Stimulated activated CD4-positive, alpha-beta T cell treated with anti-CD3 and anti-CD28 coated beads, TNF-alpha, amount 100 ng/mL, for 24 hours (primary cell): ENCODE measurements at regions not wholly inside any gene's neighbourhood (a gene's known extent, or its start where the extent isn't known, plus 50 kb on each side); places are given as distances from the start of the nearest gene placed in this dataset.
A peak's percentile ranks its signal among the peaks of the same experiment; 100 is the strongest.

Source experiments
- DNase-seq, 3 experiments: peaks; one replicate each; pipeline ENCODE4 v3.0.0-alpha.2; 2020; ENCODE audit warnings: low read depth in 3 of 3

DNA sequence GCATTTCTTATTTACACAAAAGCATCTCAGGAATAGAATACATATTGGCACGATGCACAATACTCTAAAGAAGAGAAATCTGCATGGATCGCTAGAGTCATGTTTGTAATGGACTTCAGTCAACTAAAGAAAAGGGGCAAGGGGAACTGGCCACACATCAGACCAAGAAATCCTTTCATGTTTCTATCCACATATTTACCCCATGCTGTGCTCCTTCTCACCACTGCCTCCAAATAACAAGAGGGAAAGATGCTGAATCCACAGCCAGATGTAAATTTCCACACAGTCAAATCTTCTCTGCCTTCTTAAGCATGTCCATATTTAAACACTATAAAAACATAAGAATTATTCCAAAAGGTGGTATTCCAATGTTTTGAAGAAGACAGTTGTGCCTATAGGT lies 67.6 kb downstream of the COX18 start:
- no peak for DNase-seq

DNA sequence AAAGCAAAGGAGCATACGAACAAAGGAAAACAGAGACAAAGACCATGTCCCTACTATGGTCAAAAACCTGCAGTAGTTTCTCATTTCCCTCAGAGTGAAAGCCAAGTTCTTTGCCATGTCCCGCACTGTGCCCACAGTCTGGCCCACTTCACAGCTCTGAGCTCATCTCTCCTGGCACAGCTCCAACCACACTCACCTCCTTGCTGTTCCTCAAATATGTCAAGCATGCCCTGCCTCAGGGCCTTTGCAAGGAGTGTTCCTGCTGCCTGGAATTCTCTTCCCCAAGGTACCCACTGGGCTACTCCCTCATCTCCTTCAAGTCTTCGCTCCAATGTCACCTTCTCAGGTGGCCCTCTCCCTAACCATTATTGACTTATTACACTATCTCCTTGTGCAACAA lies 72.1 kb downstream of the COX18 start:
- no peak for DNase-seq

DNA sequence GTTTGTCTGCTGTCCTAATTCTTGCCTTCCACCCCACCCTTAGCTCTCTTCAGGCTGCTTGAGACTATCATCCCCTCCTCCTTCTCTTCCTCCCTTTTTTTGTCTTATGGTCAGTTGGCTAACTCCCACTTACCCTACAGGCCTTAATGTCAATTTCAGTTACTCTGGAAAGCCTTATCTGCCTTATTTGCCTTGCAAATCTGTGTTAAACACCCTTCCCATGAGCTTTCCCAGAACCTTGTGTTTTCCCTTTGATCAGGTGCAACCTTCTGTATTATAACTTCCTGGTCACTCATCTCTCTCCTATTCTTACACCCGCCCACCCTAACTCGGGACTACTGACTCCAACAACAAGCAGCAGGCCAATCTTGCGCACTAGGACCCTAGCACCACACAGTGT lies 74.8 kb downstream of the COX18 start:
- no peak for DNase-seq

GRCh38 chr4:72993876-72994275 lies 75.6 kb downstream of the COX18 start:
- DNase-seq, result no peak

DNA sequence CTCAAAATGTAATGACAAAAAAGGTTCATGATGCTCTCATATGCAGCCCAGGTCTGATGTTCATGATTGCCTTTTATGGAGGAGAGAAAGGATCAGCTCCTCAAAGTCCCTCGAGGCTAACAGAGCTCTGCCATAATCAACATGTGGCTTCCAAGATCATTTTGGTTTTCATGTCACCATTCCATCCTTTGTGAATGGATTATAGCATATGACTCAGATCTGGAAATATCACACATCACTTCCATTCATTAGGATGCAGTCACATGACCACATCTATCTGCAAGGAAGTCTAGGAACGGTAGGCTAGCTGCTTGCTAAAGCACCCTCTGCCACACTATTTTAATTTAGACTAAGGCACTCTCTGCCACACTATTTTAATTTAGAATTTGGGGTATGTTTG lies 77.6 kb downstream of the COX18 start:
- no peak for DNase-seq

GRCh38 chr4:72987741-72988729 lies 81.5 kb downstream of the COX18 start:
- DNase-seq, result no peak

GRCh38 chr4:72984351-72984750 lies 85.2 kb downstream of the COX18 start:
- DNase-seq, result peak in 1 of 3 experiments; percentile 4

GRCh38 chr4:72983709-72984108 lies 85.8 kb downstream of the COX18 start:
- DNase-seq, result no peak

DNA sequence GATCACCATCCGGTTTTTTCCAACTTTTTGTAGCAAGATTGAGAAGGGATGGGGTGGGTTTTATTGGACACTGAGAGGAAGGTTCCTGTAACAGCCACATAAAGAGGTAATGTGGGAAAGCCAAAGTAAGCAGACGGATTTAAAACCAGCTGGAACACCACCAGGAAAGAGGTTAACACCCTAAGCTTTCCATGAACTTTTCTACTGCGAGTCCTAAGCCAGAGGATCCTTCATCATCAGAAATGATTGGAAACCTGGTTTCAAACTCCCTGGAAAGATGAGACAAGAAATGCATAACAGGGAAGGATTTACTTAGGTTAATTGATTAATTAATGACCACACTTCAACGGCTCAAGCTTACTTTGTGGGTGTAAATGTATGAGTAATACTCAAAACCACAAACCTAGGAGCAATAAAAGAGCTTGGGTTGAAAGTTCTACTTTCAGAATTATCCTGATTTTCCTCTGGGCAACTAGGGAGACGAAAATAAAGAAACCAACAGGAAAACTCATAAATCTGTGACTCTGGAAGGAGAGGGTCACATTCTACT lies 91.5 kb downstream of the COX18 start:
- DNase-seq, result no peak

DNA sequence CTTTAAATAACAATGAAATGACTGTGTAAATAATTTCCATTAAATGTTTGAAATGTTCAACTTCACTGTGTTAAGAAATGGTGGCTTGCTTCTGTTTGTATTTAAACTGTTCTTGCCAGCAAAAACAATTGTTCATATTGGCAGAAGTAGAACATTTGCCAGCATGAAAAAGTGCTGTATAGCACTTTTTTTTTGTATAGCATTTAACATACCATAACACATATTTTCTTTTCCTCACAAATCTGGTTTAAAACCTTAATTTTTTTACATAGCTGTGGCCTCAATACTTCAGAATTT lies 94.1 kb downstream of the COX18 start:
- DNase-seq, result no peak

DNA sequence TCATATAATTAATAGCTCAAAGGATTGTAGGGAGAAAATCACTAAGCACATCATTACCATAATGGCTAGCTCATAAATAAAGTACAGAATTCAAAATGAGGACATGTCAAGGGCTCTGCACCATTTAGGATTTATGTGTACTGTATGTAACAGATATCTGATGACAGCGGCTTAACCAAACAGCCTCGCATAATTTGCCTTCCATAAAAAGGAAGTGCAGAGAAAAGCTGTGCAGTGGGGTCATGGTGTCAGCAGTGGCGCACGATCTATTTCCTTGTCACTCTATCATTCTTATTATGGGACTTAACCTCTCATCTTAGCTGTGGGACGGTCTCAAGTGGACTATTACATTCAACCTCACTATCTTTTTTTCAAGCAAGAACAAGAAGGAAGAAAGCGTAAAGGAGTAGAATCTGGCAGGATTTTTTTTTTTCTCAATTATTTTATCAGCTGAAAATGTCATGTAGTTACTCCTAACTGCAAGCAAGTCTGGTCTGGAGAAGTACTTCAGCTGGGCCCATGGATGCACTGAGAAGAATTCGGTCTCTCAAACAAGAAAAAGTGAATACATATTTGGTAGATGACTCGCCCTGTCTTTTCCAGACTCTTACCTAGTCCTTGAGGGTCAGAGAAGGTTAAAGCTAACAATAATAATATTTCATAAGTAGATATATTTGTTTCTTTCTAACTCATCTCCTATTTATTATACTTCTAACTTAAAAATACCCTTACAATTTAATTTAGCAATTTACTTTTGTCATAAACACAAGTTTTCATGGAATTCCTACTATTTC lies 94.6 kb downstream of the COX18 start:
- no peak for DNase-seq

GRCh38 chr4:72971572-72971971 lies 97.9 kb downstream of the COX18 start:
- no peak for DNase-seq

DNA sequence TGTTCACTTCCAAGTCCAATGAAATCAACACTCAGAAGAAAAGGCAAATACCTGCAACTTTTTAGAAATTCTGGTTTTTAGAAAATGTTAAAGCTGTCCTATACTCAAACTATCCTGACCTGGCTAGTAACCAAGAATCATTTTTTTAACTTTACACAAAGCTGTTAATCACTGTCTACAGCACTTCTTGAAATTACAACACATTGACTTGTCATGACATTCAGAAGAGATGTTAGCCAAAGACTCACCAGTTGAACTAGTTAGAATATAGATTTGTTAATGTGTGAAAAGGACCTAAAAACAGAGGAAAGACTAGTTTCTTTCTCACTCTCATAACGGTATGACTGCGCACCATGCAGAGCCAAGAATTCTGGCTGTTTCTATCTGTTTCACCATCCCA lies 98.8 kb downstream of the COX18 start:
- DNase-seq, result no peak

GRCh38 chr4:72969976-72970375 lies 99.5 kb downstream of the COX18 start:
- DNase-seq, result no peak

- no peak for DNase-seq
Measured at GRCh38 chr4:72966652-72967051, 102.9 kb downstream of the COX18 start.

DNA sequence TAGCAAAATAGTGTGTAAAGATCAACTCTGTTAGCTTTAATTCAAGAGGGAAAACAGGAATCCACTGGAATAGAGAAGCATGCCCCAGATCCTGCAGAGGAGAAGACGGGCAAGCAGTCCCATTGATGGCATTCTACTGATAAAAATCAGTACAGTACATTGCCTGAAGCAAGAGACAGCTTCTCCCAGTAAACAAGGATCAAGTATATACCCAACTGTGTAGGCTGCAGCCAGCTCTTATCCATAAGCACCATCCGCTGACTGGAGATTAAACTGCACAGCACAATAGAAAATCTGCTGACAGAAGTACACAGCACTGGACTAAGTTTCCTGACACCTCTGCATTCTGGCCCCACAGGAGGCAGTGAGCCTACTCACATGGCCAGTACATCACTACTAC lies 110.1 kb downstream of the COX18 start:
- no peak for DNase-seq

- no peak for DNase-seq
Measured at GRCh38 chr4:72954811-72955210, 114.7 kb downstream of the COX18 start.

DNA sequence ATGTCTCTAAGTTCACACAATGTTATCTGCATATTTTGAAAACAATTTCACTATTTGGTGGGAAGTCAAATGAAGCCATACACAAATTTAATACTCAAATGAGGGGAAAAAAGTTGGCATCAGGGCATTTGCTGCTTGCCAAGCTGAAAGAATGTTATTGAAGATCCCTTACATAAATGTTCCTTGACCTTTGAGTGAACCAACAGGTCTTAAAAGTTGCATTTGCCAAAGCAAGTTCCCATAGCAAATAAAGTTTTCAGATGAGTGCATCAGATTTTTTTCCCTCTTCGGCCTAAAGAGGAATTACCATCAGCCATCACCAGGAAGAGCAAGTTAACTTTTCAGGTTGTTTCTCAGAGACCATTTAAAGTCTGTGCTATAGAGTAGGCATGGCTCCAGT lies 115.9 kb downstream of the COX18 start:
- no peak for DNase-seq

DNA sequence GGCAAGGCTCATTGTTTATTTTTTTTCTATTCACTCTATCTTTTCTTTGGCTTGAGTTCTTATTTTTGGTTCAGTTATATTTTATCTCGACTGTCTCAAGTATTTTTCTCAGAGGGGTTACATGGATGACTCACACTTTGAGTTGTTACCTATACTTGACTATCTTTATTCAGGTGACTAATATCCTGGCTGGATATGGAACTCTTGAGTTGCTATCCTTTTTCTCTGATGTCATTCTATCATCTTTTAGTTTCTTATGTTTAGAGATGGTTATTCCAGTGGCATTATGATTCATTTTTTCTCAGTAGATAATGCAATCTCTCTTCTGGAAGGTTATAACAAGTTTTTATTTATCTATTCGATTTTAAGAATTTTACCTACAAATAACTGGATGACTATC lies 117.9 kb downstream of the COX18 start:
- DNase-seq, result no peak

DNA sequence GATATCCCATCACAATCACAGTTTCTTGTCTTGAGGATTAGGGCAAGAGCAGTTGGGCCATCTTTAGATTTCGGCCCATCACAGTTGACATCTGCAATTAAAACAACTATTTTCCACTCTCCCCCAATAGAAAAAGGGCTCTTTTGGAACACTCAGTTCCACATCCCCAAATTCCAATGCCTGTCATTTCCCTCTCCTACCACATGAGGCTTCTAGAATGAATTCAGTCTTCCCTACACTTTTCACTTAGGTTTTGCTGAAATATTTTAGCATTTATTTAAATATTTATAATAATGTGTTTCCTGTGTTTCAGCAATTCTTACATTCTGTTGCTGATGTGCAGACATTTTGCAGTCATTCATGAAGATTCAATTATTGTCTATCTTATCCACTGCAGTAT lies 118.4 kb downstream of the COX18 start:
- DNase-seq, result no peak

DNA sequence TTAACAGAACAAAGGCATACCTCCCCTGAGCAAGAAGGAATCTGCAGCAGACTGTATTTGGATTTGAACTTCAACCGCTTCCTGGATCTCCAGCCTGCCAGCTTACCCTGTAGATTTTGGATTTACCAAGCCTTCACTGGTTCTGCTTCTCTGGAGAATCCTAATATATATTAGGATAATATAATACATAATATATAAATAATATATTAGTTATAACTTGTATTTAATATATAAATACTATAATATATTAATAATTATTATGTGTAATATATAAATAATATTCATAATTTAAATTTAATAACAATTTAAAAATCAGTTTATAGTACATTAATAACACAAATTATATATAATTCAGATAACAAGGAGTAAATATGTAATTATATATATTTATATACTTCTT lies 121.4 kb downstream of the COX18 start:
- DNase-seq, result no peak

GRCh38 chr4:72945719-72946336 lies 123.7 kb downstream of the COX18 start:
- no peak for DNase-seq
